Natural killer cell (primary cell): ENCODE measurements at regions not wholly inside any gene's neighbourhood (a gene's known extent, or its start where the extent isn't known, plus 50 kb on each side); places are given as distances from the start of the nearest gene placed in this dataset.

Experiments used
- ATAC-seq, 3 donors: fragments of 150-1000 bp in 2 of 3; fragments of 200-7000 bp in 1 of 3; cut with Tn5 transposase; 1 replicate in 1 of 3; 2 replicates in 2 of 3; pipeline ENCODE4 v1.10.0; 2021; ENCODE audit warnings: mild to moderate bottlenecking in 2 of 3, moderate library complexity in 2 of 3
- DNase-seq, 2 donors: peaks; one replicate each; pipeline versions ENCODE4 v3.0.0 to v3.0.0-alpha.2; 2013 to 2021; ENCODE audit warnings: mixed read lengths in 1 of 2
- H3K27ac ChIP-seq: one replicate; pipeline ENCODE4 v1.5.1; 2013; ENCODE audit warnings: mild to moderate bottlenecking, low read length
- H3K27me3 ChIP-seq: one replicate; pipeline ENCODE4 v1.6.1; 2013; ENCODE audit warnings: low read length; ENCODE audit not compliant: control insufficient read depth, insufficient read depth
- H3K36me3 ChIP-seq: one replicate; pipeline ENCODE4 v1.6.1; 2013; ENCODE audit warnings: low read length; ENCODE audit not compliant: control insufficient read depth, insufficient read depth
- H3K4me1 ChIP-seq: one replicate; pipeline ENCODE4 v1.6.1; 2013; ENCODE audit warnings: low read length; ENCODE audit not compliant: control insufficient read depth, insufficient read depth
- H3K4me3 ChIP-seq: one replicate; pipeline ENCODE4 v1.5.1; 2013; ENCODE audit warnings: low read length
- H3K9me3 ChIP-seq: one replicate; pipeline ENCODE4 v1.6.1; 2013; ENCODE audit warnings: low read length; ENCODE audit not compliant: control insufficient read depth, insufficient read depth
- H3K27ac Mint-ChIP-seq, 2 donors: one replicate each; pipeline ENCODE4 v1.8.0; 2022; ENCODE audit warnings: mild to moderate bottlenecking in 2 of 2, mixed read lengths in 2 of 2, moderate library complexity in 1 of 2
- H3K27me3 Mint-ChIP-seq, 2 donors: one replicate each; pipeline ENCODE4 v1.8.0; 2022; ENCODE audit warnings: low read depth in 2 of 2, mixed read lengths in 2 of 2
- H3K36me3 Mint-ChIP-seq: one replicate; pipeline ENCODE4 v1.8.0; 2022; ENCODE audit warnings: mixed read lengths
- H3K4me1 Mint-ChIP-seq, 2 donors: one replicate each; pipeline ENCODE4 v1.8.0; 2022; ENCODE audit warnings: mixed read lengths in 2 of 2
- H3K4me3 Mint-ChIP-seq: one replicate; pipeline ENCODE4 v1.8.0; 2022; ENCODE audit warnings: mild to moderate bottlenecking, moderate library complexity, mixed read lengths
- H3K9me3 Mint-ChIP-seq, 2 donors: one replicate each; pipeline ENCODE4 v1.8.0; 2022; ENCODE audit warnings: mixed read lengths in 2 of 2
- WGBS: methylation state at CpG from one replicate; pipeline ENCODE4 v1.1.7; 2013; ENCODE audit warnings: missing lambda C conversion rate; ENCODE audit not compliant: insufficient coverage; 5-methylcytosine and 5-hydroxymethylcytosine counted together
- intact Hi-C: fragments of 100-400 bp; cut with micrococcal nuclease; formaldehyde crosslinking; loops from one replicate; pipeline ENCODE4 v1.14.2; 2022
- TF ChIP-seq, protein P1 (sequence below): fragments of 200-600 bp; IDR thresholded peaks from one replicate; pipeline ENCODE4 v1.8.0; 2022; ENCODE audit warnings: antibody characterized with exemption

DNA sequence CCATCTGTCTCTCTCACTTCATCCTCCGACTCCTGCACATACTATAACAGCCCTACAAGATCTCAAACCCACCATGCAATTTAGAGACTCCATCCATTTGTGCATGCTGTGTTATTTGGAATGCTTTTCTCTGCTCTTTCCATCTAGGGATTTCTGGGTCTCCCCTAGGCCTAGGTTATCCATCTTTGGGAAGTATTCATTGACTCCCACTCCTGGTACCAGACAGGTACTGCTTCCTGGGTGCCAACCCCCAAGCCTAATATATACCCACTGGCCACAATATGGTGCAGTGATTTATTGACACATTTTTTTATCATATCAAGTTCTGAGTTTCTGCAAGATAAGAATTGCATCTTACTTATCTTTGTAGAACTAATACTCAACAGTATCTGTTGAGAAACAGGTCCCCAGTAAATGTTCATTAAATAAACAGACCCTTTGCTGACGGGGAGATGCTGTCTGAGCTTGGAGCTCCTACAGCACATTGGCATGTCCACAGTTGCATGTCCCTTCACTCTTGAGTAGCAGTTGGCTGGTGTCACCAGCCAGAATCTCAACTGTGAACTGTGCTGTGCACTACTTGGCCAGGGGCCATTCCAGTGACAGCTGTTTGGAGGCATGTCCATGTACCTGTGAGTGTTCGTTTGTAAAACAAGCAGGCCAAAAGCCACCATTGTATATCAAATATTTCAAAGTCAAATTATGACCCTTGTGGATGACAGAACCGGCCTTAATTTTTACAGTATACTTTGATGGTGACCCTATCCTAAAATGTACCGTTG, 223.3 kb upstream of the NFE2L3 start:
- Mint-ChIP-seq H3K36me3 (peaks cover 11% of the 10 kb centered on the region), H3K9me3 (peaks cover 0 to 3% of the 10 kb centered on the region in 2 donors), H3K4me3 (no peak overlapping the region), H3K27me3 (peaks cover 35 to 63% of the 10 kb centered on the region in 2 donors), H3K27ac (no peak overlapping the region), H3K4me1 (no peaks in the 10 kb centered on the region)
- 87% methylated on average over 5 of the region's 5 CpGs for WGBS
- Histone ChIP-seq H3K9me3 (no peaks in the 10 kb centered on the region), H3K4me1 (no peaks in the 10 kb centered on the region), H3K4me3 (no peak overlapping the region), H3K36me3 (no peaks in the 10 kb centered on the region), H3K27me3 (peaks cover 9% of the 10 kb centered on the region), H3K27ac (no peak overlapping the region)
- ATAC-seq, result no peak
- DNase-seq, result no peak
- TF ChIP-seq, protein P1, sequence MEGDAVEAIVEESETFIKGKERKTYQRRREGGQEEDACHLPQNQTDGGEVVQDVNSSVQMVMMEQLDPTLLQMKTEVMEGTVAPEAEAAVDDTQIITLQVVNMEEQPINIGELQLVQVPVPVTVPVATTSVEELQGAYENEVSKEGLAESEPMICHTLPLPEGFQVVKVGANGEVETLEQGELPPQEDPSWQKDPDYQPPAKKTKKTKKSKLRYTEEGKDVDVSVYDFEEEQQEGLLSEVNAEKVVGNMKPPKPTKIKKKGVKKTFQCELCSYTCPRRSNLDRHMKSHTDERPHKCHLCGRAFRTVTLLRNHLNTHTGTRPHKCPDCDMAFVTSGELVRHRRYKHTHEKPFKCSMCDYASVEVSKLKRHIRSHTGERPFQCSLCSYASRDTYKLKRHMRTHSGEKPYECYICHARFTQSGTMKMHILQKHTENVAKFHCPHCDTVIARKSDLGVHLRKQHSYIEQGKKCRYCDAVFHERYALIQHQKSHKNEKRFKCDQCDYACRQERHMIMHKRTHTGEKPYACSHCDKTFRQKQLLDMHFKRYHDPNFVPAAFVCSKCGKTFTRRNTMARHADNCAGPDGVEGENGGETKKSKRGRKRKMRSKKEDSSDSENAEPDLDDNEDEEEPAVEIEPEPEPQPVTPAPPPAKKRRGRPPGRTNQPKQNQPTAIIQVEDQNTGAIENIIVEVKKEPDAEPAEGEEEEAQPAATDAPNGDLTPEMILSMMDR, result no peak
- intact Hi-C loops, result no loop called here

DNA sequence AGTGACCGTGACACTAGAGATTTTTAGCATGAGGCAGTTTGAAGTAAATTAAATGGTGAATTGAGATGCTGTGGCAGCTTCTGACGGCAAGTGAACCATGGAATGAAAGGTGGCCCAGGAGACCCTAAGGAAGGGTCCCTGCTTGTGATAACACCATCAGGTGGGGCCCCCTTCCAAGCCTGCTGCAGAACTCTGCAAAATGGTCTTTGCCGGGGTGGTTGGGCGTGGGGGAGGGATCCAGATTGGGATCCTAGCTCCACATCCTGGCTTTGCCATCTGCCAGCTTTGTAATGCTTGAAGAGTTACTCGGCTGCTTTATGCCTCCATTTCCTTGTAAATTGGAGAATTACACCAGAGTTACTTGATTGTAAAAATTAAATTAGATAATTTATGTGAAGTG, 222.6 kb upstream of the NFE2L3 start:
- H3K27me3 ChIP-seq, result peaks cover 10% of the 10 kb centered on the region
- WGBS, result 90% methylated on average over 5 of the region's 5 CpGs
- H3K4me1 Mint-ChIP-seq, result no peaks in the 10 kb centered on the region
- H3K9me3 ChIP-seq, result peaks cover 4% of the 10 kb centered on the region
- H3K4me3 ChIP-seq, result no peak overlapping the region
- no peak for DNase-seq
- no peak overlapping the region for H3K4me3 Mint-ChIP-seq
- peaks cover 18% of the 10 kb centered on the region for H3K36me3 Mint-ChIP-seq
- H3K27me3 Mint-ChIP-seq, result peaks cover 42 to 67% of the 10 kb centered on the region in 2 donors
- intact Hi-C loops, result no loop called here
- TF ChIP-seq, protein P1, result no peak
- ATAC-seq, result no peak
- H3K4me1 ChIP-seq, result no peaks in the 10 kb centered on the region
- H3K36me3 ChIP-seq, result no peaks in the 10 kb centered on the region
- H3K27ac ChIP-seq, result no peak overlapping the region
- peaks cover 2 to 5% of the 10 kb centered on the region in 2 donors for H3K9me3 Mint-ChIP-seq
- no peak overlapping the region for H3K27ac Mint-ChIP-seq

DNA sequence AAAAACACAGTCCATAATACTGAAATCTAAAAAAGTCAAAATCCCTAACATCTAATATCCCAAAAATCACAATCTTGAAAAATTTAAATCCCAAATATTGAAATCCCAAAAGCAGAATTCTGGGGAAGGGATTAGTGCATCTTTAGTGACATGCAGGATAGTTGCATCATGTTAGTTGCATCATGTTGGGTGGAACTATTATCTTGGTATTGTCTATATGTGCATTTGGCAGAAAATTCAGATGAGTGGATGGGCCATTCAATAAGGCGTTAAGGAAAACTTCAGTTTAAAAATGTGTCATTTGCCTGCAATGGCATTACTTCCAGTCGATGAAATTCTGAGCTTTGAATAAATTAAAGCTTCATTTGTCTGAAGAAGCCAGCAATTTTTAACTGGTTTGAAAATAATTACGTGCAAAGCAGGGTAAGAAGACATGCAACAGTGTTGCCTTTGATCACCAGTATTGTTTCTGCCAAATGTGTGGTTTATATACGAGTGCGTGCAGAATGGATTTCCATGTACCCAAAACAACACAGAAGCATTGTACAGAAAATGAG, 221.4 kb upstream of the NFE2L3 start:
- H3K27me3 ChIP-seq, result peaks cover 11% of the 10 kb centered on the region
- DNase-seq (no peak), ATAC-seq (no peak)
- H3K9me3 ChIP-seq, result peaks cover 4% of the 10 kb centered on the region
- intact Hi-C loops, result no loop called here
- Mint-ChIP-seq H3K27me3 (peaks cover 53 to 78% of the 10 kb centered on the region in 2 donors), H3K9me3 (peaks cover 4 to 11% of the 10 kb centered on the region in 2 donors), H3K4me1 (no peaks in the 10 kb centered on the region), H3K36me3 (peaks cover 28% of the 10 kb centered on the region), H3K27ac (no peak overlapping the region), H3K4me3 (no peak overlapping the region)
- no peaks in the 10 kb centered on the region for H3K4me1 ChIP-seq
- TF ChIP-seq, protein P1, result no peak
- H3K4me3 ChIP-seq, result no peak overlapping the region
- no peak overlapping the region for H3K27ac ChIP-seq
- 89% methylated on average over 5 of the region's 5 CpGs for whole genome bisulfite sequencing
- H3K36me3 ChIP-seq, result no peaks in the 10 kb centered on the region
